ENCODE measurements at regions not wholly inside any gene's neighbourhood (a gene's known extent, or its start where the extent isn't known, plus 50 kb on each side); places are given as distances from the start of the nearest gene placed in this dataset.

DNA sequence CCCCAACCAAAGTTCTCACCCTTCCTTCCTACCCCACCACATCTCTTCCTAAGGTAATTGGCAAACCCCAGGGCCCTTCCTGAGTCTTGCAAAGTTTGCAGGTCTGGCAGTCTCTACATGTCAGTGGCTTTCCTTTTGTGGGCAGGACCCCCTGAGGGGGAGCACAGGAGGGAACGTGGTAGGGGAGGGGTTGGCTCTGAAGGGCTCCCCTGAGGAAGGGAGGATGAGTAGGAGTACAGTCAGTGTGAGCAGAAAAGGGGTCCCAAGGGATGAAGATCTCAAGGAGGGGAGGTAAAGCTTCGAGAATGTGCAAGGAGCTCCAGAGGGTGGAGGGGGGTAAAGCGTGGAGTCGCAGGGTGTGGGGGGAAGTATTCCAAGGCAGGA lies 206.9 kb downstream of the RAB11FIP4 start:
- peaks cover 53% of the 10 kb centered on the region for H3K4me1 ChIP-seq (ENCODE audit: insufficient read depth, low read length, poor library complexity, severe bottlenecking)
- H3K9me3 ChIP-seq (ENCODE audit: insufficient read depth, low read depth, low read length) = no peaks in the 10 kb centered on the region
- no peak overlapping the region for H2AFZ ChIP-seq (ENCODE audit: low read length)
- H3F3A ChIP-seq (ENCODE audit: low read depth) = peaks cover 8% of the 10 kb centered on the region
- H3K4me3 ChIP-seq (ENCODE audit: low read length, poor library complexity, severe bottlenecking) = peak overlapping the region; percentile 47
- no peaks in the 10 kb centered on the region for H3K9me2 ChIP-seq (replicated peaks; ENCODE audit: low read depth, low read length)
- H4K20me1 ChIP-seq (ENCODE audit: insufficient read depth, low read length, poor library complexity, severe bottlenecking) = no peaks in the 10 kb centered on the region
- no peak for TF ChIP-seq EZH2phosphoT487 (IDR thresholded peaks at IDR 0.05; ENCODE audit: borderline replicate concordance)
- TF ChIP-seq, protein P1, sequence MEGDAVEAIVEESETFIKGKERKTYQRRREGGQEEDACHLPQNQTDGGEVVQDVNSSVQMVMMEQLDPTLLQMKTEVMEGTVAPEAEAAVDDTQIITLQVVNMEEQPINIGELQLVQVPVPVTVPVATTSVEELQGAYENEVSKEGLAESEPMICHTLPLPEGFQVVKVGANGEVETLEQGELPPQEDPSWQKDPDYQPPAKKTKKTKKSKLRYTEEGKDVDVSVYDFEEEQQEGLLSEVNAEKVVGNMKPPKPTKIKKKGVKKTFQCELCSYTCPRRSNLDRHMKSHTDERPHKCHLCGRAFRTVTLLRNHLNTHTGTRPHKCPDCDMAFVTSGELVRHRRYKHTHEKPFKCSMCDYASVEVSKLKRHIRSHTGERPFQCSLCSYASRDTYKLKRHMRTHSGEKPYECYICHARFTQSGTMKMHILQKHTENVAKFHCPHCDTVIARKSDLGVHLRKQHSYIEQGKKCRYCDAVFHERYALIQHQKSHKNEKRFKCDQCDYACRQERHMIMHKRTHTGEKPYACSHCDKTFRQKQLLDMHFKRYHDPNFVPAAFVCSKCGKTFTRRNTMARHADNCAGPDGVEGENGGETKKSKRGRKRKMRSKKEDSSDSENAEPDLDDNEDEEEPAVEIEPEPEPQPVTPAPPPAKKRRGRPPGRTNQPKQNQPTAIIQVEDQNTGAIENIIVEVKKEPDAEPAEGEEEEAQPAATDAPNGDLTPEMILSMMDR (conservative IDR thresholded peaks at IDR 0.05; ENCODE audit: low read length) = no peak
- no peaks in the 10 kb centered on the region for H3K36me3 ChIP-seq (ENCODE audit: insufficient read depth, low read length)
- H3K79me2 ChIP-seq (ENCODE audit: insufficient read depth, low read length) = no peaks in the 10 kb centered on the region
- H3K9ac ChIP-seq (ENCODE audit: low read depth, low read length, poor library complexity, severe bottlenecking) = peak overlapping the region; percentile 79
- H3K4me2 ChIP-seq (ENCODE audit: low read depth, low read length, poor library complexity, severe bottlenecking) = peak overlapping the region; percentile 55
- no peaks in the 10 kb centered on the region for H3K27me3 ChIP-seq (ENCODE audit: insufficient read depth, low read length, poor library complexity, severe bottlenecking)

DNA sequence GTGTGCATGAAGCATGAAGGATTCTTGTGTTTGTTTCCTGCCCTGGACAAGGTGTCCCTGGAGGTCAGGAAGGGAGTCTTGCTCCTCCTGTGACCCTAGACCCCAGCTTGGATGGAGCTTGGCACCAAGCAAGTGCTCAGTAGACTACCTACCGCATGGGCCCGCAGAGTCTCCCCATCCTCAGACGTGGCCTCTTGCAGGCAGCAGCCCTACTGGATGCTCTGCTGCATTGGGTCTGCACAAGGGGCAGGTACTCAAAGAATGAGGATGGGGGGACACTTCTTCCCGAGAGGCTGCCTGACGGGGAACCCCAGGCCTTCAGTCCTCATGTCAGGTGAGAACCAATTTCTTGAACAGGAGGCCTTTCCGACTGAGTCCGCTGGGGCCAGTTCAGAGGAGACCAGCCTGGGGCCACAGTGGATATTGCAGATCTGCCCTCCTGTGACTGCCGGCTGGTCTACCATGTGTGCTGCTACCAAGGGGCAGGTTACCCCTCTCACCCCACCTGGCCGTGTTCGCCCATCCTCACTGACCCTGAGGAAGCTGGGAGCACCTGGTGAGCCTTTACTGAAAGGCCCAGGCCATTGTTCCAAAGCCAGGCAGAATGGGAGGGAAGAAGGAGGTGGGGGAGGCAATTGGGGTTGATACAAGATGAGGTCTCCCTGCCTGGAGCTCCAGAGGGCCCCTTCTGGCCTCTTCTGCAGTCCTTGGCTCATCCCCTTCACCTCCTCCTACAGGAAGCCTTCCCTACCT lies 206.3 kb downstream of the RAB11FIP4 start:
- Histone ChIP-seq H3K36me3 (ENCODE audit: insufficient read depth, low read length) (no peaks in the 10 kb centered on the region), H3K4me1 (ENCODE audit: insufficient read depth, low read length, poor library complexity, severe bottlenecking) (peaks cover 53% of the 10 kb centered on the region), H3K9me3 (ENCODE audit: insufficient read depth, low read depth, low read length) (no peaks in the 10 kb centered on the region), H3K9me2 (replicated peaks; ENCODE audit: low read depth, low read length) (no peaks in the 10 kb centered on the region), H4K20me1 (ENCODE audit: insufficient read depth, low read length, poor library complexity, severe bottlenecking) (no peaks in the 10 kb centered on the region), H3K27me3 (ENCODE audit: insufficient read depth, low read length, poor library complexity, severe bottlenecking) (no peaks in the 10 kb centered on the region), H3K4me3 (ENCODE audit: low read length, poor library complexity, severe bottlenecking) (peak overlapping the region; percentile 47), H3K79me2 (ENCODE audit: insufficient read depth, low read length) (no peaks in the 10 kb centered on the region), H3K4me2 (ENCODE audit: low read depth, low read length, poor library complexity, severe bottlenecking) (peak overlapping the region; percentile 55), H3K9ac (ENCODE audit: low read depth, low read length, poor library complexity, severe bottlenecking) (peak overlapping the region; percentile 79), H2AFZ (ENCODE audit: low read length) (no peak overlapping the region), H3F3A (ENCODE audit: low read depth) (peaks cover 8% of the 10 kb centered on the region)
- TF ChIP-seq EZH2phosphoT487 (IDR thresholded peaks at IDR 0.05; ENCODE audit: borderline replicate concordance) = no peak
- TF ChIP-seq, protein P1 (conservative IDR thresholded peaks at IDR 0.05; ENCODE audit: low read length) = no peak

DNA sequence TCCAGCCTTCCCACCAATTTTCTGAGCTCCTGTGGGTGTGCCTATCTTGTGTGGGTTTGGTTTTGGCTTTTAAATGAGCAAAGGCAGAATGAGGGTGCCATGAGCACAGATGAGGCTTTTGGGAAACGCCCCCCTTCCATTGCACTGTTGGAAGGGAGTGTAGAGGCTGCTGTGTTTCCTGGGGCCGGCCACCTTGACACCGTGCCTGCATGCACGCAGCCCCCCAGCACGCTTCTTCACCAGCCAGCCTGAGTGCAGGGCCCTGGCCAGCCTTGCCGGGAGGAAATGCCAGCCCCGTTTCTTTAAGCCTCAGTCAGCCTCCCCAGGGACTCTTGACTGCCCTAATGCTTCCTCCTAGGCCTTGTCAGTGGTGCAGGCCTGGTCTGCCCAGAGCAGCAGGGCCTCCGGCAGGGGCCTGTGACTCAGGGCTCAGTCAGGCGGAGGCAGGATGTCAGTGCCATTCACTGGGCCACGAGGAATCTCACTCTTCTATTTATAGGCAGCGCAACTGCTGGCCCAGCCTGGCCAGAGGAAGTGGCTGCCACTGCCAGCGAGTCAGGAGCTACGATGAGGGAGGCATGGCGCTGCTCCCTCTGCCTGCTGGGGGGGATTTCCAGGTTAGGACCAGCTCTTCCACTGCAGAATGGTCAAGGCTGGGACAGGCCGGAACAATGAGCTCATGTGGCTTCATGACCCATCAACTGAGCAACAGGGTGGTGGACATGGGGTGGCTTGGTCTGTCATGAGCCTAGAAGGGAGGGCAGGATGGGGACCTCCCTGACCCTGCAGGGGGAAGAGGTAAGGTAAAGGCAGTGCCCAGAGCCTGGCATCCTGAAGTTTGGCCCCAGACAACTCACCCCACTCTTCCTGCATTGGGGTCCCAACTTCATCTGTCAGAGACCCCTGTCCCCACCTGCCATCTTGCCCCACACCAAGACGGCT lies 205.2 kb downstream of the RAB11FIP4 start:
- Histone ChIP-seq H3K4me2 (ENCODE audit: low read depth, low read length, poor library complexity, severe bottlenecking) (peak overlapping the region; percentile 62), H3K4me1 (ENCODE audit: insufficient read depth, low read length, poor library complexity, severe bottlenecking) (peaks cover 53% of the 10 kb centered on the region), H3K36me3 (ENCODE audit: insufficient read depth, low read length) (no peaks in the 10 kb centered on the region), H3K9ac (ENCODE audit: low read depth, low read length, poor library complexity, severe bottlenecking) (peak overlapping the region; percentile 79), H3K9me3 (ENCODE audit: insufficient read depth, low read depth, low read length) (no peaks in the 10 kb centered on the region), H3K4me3 (ENCODE audit: low read length, poor library complexity, severe bottlenecking) (peak overlapping the region; percentile 47), H2AFZ (ENCODE audit: low read length) (no peak overlapping the region), H3K27me3 (ENCODE audit: insufficient read depth, low read length, poor library complexity, severe bottlenecking) (no peaks in the 10 kb centered on the region), H3K9me2 (replicated peaks; ENCODE audit: low read depth, low read length) (no peaks in the 10 kb centered on the region), H4K20me1 (ENCODE audit: insufficient read depth, low read length, poor library complexity, severe bottlenecking) (no peaks in the 10 kb centered on the region), H3F3A (ENCODE audit: low read depth) (peaks cover 8% of the 10 kb centered on the region), H3K79me2 (ENCODE audit: insufficient read depth, low read length) (no peaks in the 10 kb centered on the region)
- TF ChIP-seq EZH2phosphoT487 (IDR thresholded peaks at IDR 0.05; ENCODE audit: borderline replicate concordance) = no peak
- TF ChIP-seq, protein P1 (conservative IDR thresholded peaks at IDR 0.05; ENCODE audit: low read length) = no peak

All from Loucy (cell line).